Suprapubic skin (tissue), 4 donors: ENCODE measurements at regions not wholly inside any gene's neighbourhood (a gene's known extent, or its start where the extent isn't known, plus 50 kb on each side); places are given as distances from the start of the nearest gene placed in this dataset.
A peak's percentile ranks its signal among the peaks of the same experiment; 100 is the strongest.

ENCODE experiments used
- DNase-seq, 2 donors: peaks; one replicate each; pipeline ENCODE4 v3.0.0-alpha.2; 2019; ENCODE audit warnings: low spot score in 2 of 2
- H3K27ac ChIP-seq: fragments of 200-600 bp; sonication (generic); one replicate; pipeline ENCODE4 v1.5.1; 2019
- H3K27me3 ChIP-seq: fragments of 200-600 bp; sonication (generic); one replicate; pipeline ENCODE4 v1.5.1; 2019
- H3K36me3 ChIP-seq: fragments of 200-600 bp; sonication (generic); one replicate; pipeline ENCODE4 v1.5.1; 2019
- H3K4me1 ChIP-seq: fragments of 200-600 bp; sonication (generic); one replicate; pipeline ENCODE4 v1.5.1; 2019
- H3K4me3 ChIP-seq: fragments of 200-600 bp; sonication (generic); one replicate; pipeline ENCODE4 v1.5.1; 2019; ENCODE audit warnings: mild to moderate bottlenecking
- H3K9me3 ChIP-seq: fragments of 200-600 bp; sonication (generic); one replicate; pipeline ENCODE4 v1.5.1; 2019
- CTCF ChIP-seq, 2 donors: fragments of 200-600 bp in 1 of 2; fragments of 450-650 bp in 1 of 2; sonication (generic) in 1 of 2; IDR thresholded peaks; one replicate each; pipeline ENCODE4 v1.5.1; 2016 to 2019; ENCODE audit warnings: antibody characterized with exemption in 2 of 2, mild to moderate bottlenecking in 1 of 2, moderate library complexity in 1 of 2
- EP300 ChIP-seq: sonication (generic); formaldehyde crosslinking; IDR thresholded peaks from one replicate; pipeline ENCODE4 v1.6.1; 2017; ENCODE audit warnings: antibody characterized with exemption
- POLR2A ChIP-seq, 2 donors: fragments of 450-650 bp; IDR thresholded peaks; one replicate each; pipeline ENCODE4 v1.6.1; 2017; ENCODE audit warnings: antibody characterized with exemption in 2 of 2, mild to moderate bottlenecking in 2 of 2, moderate library complexity in 2 of 2
- POLR2AphosphoS5 ChIP-seq, 3 donors: sonication (generic); formaldehyde crosslinking; IDR thresholded peaks; one replicate each; pipeline ENCODE4 v1.6.1; 2017; ENCODE audit warnings: antibody characterized with exemption in 3 of 3
- WGBS: methylation state at CpG from one replicate; pipeline ENCODE4 v1.1.5; 2018; 5-methylcytosine and 5-hydroxymethylcytosine counted together

GRCh38 chr1:229076195-229076594, 194.7 kb upstream of the RAB4A start:
- no peak for DNase-seq
- H3K4me1 ChIP-seq: peaks cover 6% of the 10 kb centered on the region
- no peaks in the 10 kb centered on the region for H3K9me3 ChIP-seq
- 56% methylated on average over 4 of the region's 4 CpGs for WGBS
- no peak overlapping the region for H3K27ac ChIP-seq
- no peaks in the 10 kb centered on the region for H3K27me3 ChIP-seq
- no peak for TF ChIP-seq CTCF (IDR thresholded peaks at IDR 0.05)
- no peak for TF ChIP-seq EP300
- TF ChIP-seq POLR2AphosphoS5 (IDR thresholded peaks at IDR 0.05): no peak
- no peak for TF ChIP-seq POLR2A (IDR thresholded peaks at IDR 0.05)
- no peak overlapping the region for H3K4me3 ChIP-seq
- H3K36me3 ChIP-seq: no peaks in the 10 kb centered on the region

GRCh38 chr1:229079016-229079595, 191.8 kb upstream of the RAB4A start:
- H3K27ac ChIP-seq: no peak overlapping the region
- H3K4me3 ChIP-seq: no peak overlapping the region
- 72% methylated on average over 2 of the region's 2 CpGs for WGBS
- TF ChIP-seq EP300: no peak
- TF ChIP-seq POLR2A (IDR thresholded peaks at IDR 0.05): no peak
- no peak for TF ChIP-seq CTCF (IDR thresholded peaks at IDR 0.05)
- no peak for TF ChIP-seq POLR2AphosphoS5 (IDR thresholded peaks at IDR 0.05)
- DNase-seq: no peak
- H3K9me3 ChIP-seq: no peaks in the 10 kb centered on the region
- H3K36me3 ChIP-seq: no peaks in the 10 kb centered on the region
- H3K27me3 ChIP-seq: no peaks in the 10 kb centered on the region
- H3K4me1 ChIP-seq: peaks cover 6% of the 10 kb centered on the region

- WGBS: 65% methylated on average over 2 of the region's 2 CpGs
- Histone ChIP-seq H3K4me1 (peaks cover 4% of the 10 kb centered on the region), H3K9me3 (no peaks in the 10 kb centered on the region), H3K27ac (no peak overlapping the region), H3K27me3 (no peaks in the 10 kb centered on the region), H3K4me3 (no peak overlapping the region), H3K36me3 (no peaks in the 10 kb centered on the region)
- DNase-seq: no peak
- no peak for TF ChIP-seq POLR2A (IDR thresholded peaks at IDR 0.05)
- TF ChIP-seq EP300: no peak
- no peak for TF ChIP-seq POLR2AphosphoS5 (IDR thresholded peaks at IDR 0.05)
- no peak for TF ChIP-seq CTCF (IDR thresholded peaks at IDR 0.05)
Observed at GRCh38 chr1:229080361-229080760, 190.6 kb upstream of the RAB4A start.

GRCh38 chr1:229085291-229085690, 185.6 kb upstream of the RAB4A start:
- H3K27ac ChIP-seq: peak overlapping the region; percentile 41
- no peaks in the 10 kb centered on the region for H3K9me3 ChIP-seq
- no peak overlapping the region for H3K4me3 ChIP-seq
- peaks cover 17% of the 10 kb centered on the region for H3K4me1 ChIP-seq
- no peak for DNase-seq
- H3K27me3 ChIP-seq: no peaks in the 10 kb centered on the region
- TF ChIP-seq EP300 (no peak), POLR2AphosphoS5 (IDR thresholded peaks at IDR 0.05) (no peak), CTCF (IDR thresholded peaks at IDR 0.05) (no peak), POLR2A (IDR thresholded peaks at IDR 0.05) (no peak)
- 63% methylated on average over 1 of the region's 1 CpG for WGBS
- no peaks in the 10 kb centered on the region for H3K36me3 ChIP-seq

- H3K27me3 ChIP-seq: no peaks in the 10 kb centered on the region
- no peak for TF ChIP-seq CTCF (IDR thresholded peaks at IDR 0.05)
- TF ChIP-seq POLR2A (IDR thresholded peaks at IDR 0.05): no peak
- no peak for TF ChIP-seq POLR2AphosphoS5 (IDR thresholded peaks at IDR 0.05)
- TF ChIP-seq EP300: no peak
- H3K9me3 ChIP-seq: no peaks in the 10 kb centered on the region
- H3K4me1 ChIP-seq: peaks cover 17% of the 10 kb centered on the region
- DNase-seq: no peak
- H3K36me3 ChIP-seq: no peaks in the 10 kb centered on the region
- peak overlapping the region; percentile 41 for H3K27ac ChIP-seq
- H3K4me3 ChIP-seq: no peak overlapping the region
Observed at GRCh38 chr1:229086091-229086490, 184.8 kb upstream of the RAB4A start.
